ENCODE measurements at regions not wholly inside any gene's neighbourhood (a gene's known extent, or its start where the extent isn't known, plus 50 kb on each side); places are given as distances from the start of the nearest gene placed in this dataset.

DNA sequence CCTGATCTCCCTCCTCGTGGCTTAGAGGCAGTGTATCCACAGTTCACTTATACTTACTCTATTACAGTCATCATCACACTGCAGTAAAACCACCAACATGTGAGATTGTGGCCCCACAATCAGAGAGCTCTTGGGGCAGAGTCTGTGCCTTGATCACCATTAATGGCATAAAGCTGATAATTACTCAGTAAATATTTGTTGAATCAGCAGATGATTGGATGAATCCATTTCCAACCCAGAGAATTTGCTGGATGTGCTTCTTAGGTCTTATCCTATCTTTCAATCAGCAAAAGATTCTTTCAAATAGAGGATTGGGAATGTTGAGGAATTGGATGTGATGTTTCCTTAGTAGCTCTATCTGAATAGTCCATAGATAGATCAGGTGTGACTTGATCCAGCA is 88.8 kb upstream of the PITX1 start:
- Histone ChIP-seq H3K36me3 (ENCODE audit: insufficient read depth, low read length) (no peaks in the 10 kb centered on the region), H3K4me3 (ENCODE audit: low read length) (no peak overlapping the region), H3K9ac (ENCODE audit: low read depth, low read length) (no peak overlapping the region), H3K4me1 (ENCODE audit: insufficient read depth, low read length) (no peaks in the 10 kb centered on the region), H3K9me3 (ENCODE audit: insufficient read depth, low read depth, low read length) (no peaks in the 10 kb centered on the region), H3K27me3 (ENCODE audit: insufficient read depth, low read length) (no peaks in the 10 kb centered on the region), H3K27ac (ENCODE audit: low read depth, low read length) (no peak overlapping the region)
- WGBS: 85% methylated on average over 1 of the region's 1 CpG

DNA sequence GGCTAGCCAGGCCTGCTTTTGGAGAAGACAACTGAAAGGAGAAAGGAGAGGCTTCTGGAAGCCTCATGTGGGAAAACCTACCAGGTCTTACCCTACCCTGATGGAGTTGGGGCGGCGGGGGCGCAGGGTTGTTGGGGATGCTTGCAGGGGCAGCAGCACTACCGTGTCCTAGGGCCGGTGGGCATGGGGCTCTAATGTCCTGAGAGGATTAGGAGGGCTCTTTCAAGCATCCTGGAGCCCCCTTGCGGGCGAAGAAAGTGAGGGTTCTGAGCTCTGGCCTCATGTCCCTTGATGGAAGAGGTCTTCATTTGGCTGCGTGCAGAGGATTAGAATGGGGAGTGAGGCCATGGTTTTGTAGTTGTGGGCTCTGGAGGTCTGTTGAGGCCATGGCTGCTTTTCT is 86.9 kb upstream of the PITX1 start:
- Histone ChIP-seq H3K4me1 (ENCODE audit: insufficient read depth, low read length) (no peaks in the 10 kb centered on the region), H3K4me3 (ENCODE audit: low read length) (no peak overlapping the region), H3K27ac (ENCODE audit: low read depth, low read length) (no peak overlapping the region), H3K9ac (ENCODE audit: low read depth, low read length) (no peak overlapping the region), H3K27me3 (ENCODE audit: insufficient read depth, low read length) (no peaks in the 10 kb centered on the region), H3K9me3 (ENCODE audit: insufficient read depth, low read depth, low read length) (no peaks in the 10 kb centered on the region), H3K36me3 (ENCODE audit: insufficient read depth, low read length) (no peaks in the 10 kb centered on the region)
- WGBS: 89% methylated on average over 8 of the region's 8 CpGs

- 91% methylated on average over 6 of the region's 6 CpGs for WGBS
- no peak overlapping the region for H3K27ac ChIP-seq (ENCODE audit: low read depth, low read length)
- H3K27me3 ChIP-seq (ENCODE audit: insufficient read depth, low read length): no peaks in the 10 kb centered on the region
- H3K36me3 ChIP-seq (ENCODE audit: insufficient read depth, low read length): no peaks in the 10 kb centered on the region
- no peaks in the 10 kb centered on the region for H3K9me3 ChIP-seq (ENCODE audit: insufficient read depth, low read depth, low read length)
- no peak overlapping the region for H3K4me3 ChIP-seq (ENCODE audit: low read length)
- H3K4me1 ChIP-seq (ENCODE audit: insufficient read depth, low read length): no peaks in the 10 kb centered on the region
- H3K9ac ChIP-seq (ENCODE audit: low read depth, low read length): no peak overlapping the region
These were observed 85.5 kb upstream of the PITX1 start for GRCh38 chr5:135119481-135119880.

DNA sequence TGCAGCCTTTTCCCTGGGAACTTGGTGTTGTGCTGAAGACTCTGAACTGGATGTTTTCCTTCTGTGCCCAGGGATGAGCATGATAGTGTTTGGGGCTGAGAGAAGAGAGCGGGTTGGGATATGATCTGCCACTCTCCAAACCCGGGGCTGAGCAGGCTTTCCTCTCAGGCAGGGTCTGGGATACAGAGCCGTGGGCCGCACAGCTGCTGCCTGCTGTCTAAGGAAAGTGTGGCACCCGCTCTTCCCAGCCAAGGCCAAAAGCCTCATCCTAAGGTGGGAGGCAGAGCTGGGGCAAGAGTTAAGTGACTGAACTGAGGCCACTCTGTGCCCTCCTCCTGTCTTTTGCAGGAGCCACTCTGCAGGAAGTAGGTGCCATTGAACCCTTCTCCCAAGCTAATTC is 83.6 kb upstream of the PITX1 start:
- Histone ChIP-seq H3K36me3 (ENCODE audit: insufficient read depth, low read length) (no peaks in the 10 kb centered on the region), H3K9ac (ENCODE audit: low read depth, low read length) (no peak overlapping the region), H3K27ac (ENCODE audit: low read depth, low read length) (no peak overlapping the region), H3K4me3 (ENCODE audit: low read length) (no peak overlapping the region), H3K27me3 (ENCODE audit: insufficient read depth, low read length) (no peaks in the 10 kb centered on the region), H3K4me1 (ENCODE audit: insufficient read depth, low read length) (no peaks in the 10 kb centered on the region), H3K9me3 (ENCODE audit: insufficient read depth, low read depth, low read length) (no peaks in the 10 kb centered on the region)
- WGBS: 80% methylated on average over 5 of the region's 5 CpGs

DNA sequence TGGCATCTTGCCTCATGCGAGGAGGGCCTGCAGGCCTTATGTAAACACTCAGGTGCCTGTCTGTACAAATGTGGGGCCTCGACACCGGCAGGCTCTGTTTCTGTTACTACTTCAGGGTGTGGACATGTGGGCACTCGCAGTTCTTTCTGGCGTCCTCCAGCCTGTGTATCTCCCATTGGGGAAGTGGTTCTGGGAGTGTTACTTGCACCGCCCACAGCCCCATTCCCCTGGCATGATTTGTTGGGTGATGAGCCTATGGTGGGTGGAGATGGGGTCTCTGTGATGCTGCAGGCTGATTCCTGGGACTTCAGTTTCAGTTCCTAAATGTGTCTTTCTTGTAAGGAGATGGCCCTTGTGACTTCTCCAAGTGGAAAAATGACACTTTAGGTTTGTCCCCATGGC is 82.1 kb upstream of the PITX1 start:
- no peak overlapping the region for H3K9ac ChIP-seq (ENCODE audit: low read depth, low read length)
- 90% methylated on average over 6 of the region's 6 CpGs for WGBS

GRCh38 chr5:135115591-135115990 is 81.6 kb upstream of the PITX1 start:
- no peaks in the 10 kb centered on the region for H3K9me3 ChIP-seq (ENCODE audit: insufficient read depth, low read depth, low read length)
- H3K9ac ChIP-seq (ENCODE audit: low read depth, low read length): no peak overlapping the region
- no peak overlapping the region for H3K4me3 ChIP-seq (ENCODE audit: low read length)
- no peaks in the 10 kb centered on the region for H3K36me3 ChIP-seq (ENCODE audit: insufficient read depth, low read length)
- no peak overlapping the region for H3K27ac ChIP-seq (ENCODE audit: low read depth, low read length)
- no peaks in the 10 kb centered on the region for H3K27me3 ChIP-seq (ENCODE audit: insufficient read depth, low read length)
- WGBS: 84% methylated on average over 6 of the region's 6 CpGs
- no peaks in the 10 kb centered on the region for H3K4me1 ChIP-seq (ENCODE audit: insufficient read depth, low read length)

More for the DNA sequence above, 82.1 kb upstream of the PITX1 start:
- H3K27ac ChIP-seq (ENCODE audit: low read depth, low read length): no peak overlapping the region
- H3K27me3 ChIP-seq (ENCODE audit: insufficient read depth, low read length): no peaks in the 10 kb centered on the region
- no peaks in the 10 kb centered on the region for H3K36me3 ChIP-seq (ENCODE audit: insufficient read depth, low read length)
- H3K4me1 ChIP-seq (ENCODE audit: insufficient read depth, low read length): no peaks in the 10 kb centered on the region
- H3K4me3 ChIP-seq (ENCODE audit: low read length): no peak overlapping the region
- H3K9me3 ChIP-seq (ENCODE audit: insufficient read depth, low read depth, low read length): no peaks in the 10 kb centered on the region

GRCh38 chr5:135114759-135115158 is 80.7 kb upstream of the PITX1 start:
- H3K27ac ChIP-seq (ENCODE audit: low read depth, low read length): no peak overlapping the region
- WGBS: 89% methylated on average over 2 of the region's 2 CpGs
- H3K36me3 ChIP-seq (ENCODE audit: insufficient read depth, low read length): no peaks in the 10 kb centered on the region
- H3K9ac ChIP-seq (ENCODE audit: low read depth, low read length): no peak overlapping the region
- no peaks in the 10 kb centered on the region for H3K27me3 ChIP-seq (ENCODE audit: insufficient read depth, low read length)
- H3K4me3 ChIP-seq (ENCODE audit: low read length): no peak overlapping the region
- no peaks in the 10 kb centered on the region for H3K4me1 ChIP-seq (ENCODE audit: insufficient read depth, low read length)
- H3K9me3 ChIP-seq (ENCODE audit: insufficient read depth, low read depth, low read length): no peaks in the 10 kb centered on the region

- Histone ChIP-seq H3K27ac (ENCODE audit: low read depth, low read length) (no peak overlapping the region), H3K36me3 (ENCODE audit: insufficient read depth, low read length) (no peaks in the 10 kb centered on the region)
- WGBS: 79% methylated on average over 10 of the region's 10 CpGs
These were observed 78.1 kb upstream of the PITX1 start for GRCh38 chr5:135112008-135112725.

DNA sequence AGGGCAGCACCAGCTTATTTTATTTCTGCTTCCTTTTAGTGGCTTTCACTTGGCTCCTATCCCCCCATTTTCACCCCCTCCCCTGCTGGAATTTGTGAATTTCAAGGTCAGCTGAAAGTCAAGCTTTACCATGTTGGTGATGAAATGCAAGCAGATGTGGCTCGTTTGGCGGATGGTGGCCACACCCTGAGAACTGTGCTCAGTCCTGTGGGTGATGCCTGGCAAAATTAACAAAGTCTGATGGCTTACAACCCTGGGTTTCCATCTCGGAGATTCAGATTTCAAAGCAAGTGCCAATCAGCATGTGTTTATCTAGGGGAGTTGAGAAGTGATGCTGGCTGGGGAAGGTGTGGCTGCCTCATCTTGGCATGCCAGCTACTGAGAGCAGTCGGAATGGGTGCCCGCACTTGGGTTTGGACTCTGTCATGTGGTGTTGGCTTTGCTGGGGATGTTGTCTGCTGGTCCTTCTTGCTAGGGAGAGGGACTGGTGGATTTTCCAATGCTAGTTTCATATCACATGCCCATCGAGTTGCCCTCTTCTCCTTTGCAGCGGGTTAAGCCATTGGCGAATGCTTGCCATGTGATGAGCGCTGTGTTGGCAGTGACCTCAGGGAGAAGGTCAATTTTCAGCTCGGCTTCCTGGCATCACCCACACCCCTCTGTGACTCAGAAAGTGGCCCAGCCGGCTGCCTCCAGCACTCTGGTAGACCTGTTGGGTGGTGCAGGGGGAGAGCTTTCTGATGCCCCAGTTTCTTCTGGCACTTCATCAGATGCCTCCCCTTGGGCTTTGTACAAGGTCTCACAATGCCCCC is 77.0 kb upstream of the PITX1 start:
- H3K9me3 ChIP-seq (ENCODE audit: insufficient read depth, low read depth, low read length): no peaks in the 10 kb centered on the region
- H3K27ac ChIP-seq (ENCODE audit: low read depth, low read length): no peak overlapping the region
- no peaks in the 10 kb centered on the region for H3K27me3 ChIP-seq (ENCODE audit: insufficient read depth, low read length)
- 90% methylated on average over 11 of the region's 11 CpGs for WGBS
- no peaks in the 10 kb centered on the region for H3K36me3 ChIP-seq (ENCODE audit: insufficient read depth, low read length)
- no peaks in the 10 kb centered on the region for H3K4me1 ChIP-seq (ENCODE audit: insufficient read depth, low read length)
- H3K9ac ChIP-seq (ENCODE audit: low read depth, low read length): no peak overlapping the region
- H3K4me3 ChIP-seq (ENCODE audit: low read length): no peak overlapping the region

More at GRCh38 chr5:135112008-135112725, 78.1 kb upstream of the PITX1 start:
- Histone ChIP-seq H3K9ac (ENCODE audit: low read depth, low read length) (no peak overlapping the region), H3K9me3 (ENCODE audit: insufficient read depth, low read depth, low read length) (no peaks in the 10 kb centered on the region), H3K27me3 (ENCODE audit: insufficient read depth, low read length) (no peaks in the 10 kb centered on the region), H3K4me1 (ENCODE audit: insufficient read depth, low read length) (no peaks in the 10 kb centered on the region), H3K4me3 (ENCODE audit: low read length) (no peak overlapping the region)

GRCh38 chr5:135108992-135109391 is 75.0 kb upstream of the PITX1 start:
- H3K36me3 ChIP-seq (ENCODE audit: insufficient read depth, low read length): no peaks in the 10 kb centered on the region

GRCh38 chr5:135108569-135108968 is 74.5 kb upstream of the PITX1 start:
- Histone ChIP-seq H3K9ac (ENCODE audit: low read depth, low read length) (no peak overlapping the region), H3K27me3 (ENCODE audit: insufficient read depth, low read length) (no peaks in the 10 kb centered on the region), H3K4me3 (ENCODE audit: low read length) (no peak overlapping the region), H3K36me3 (ENCODE audit: insufficient read depth, low read length) (no peaks in the 10 kb centered on the region), H3K4me1 (ENCODE audit: insufficient read depth, low read length) (no peaks in the 10 kb centered on the region), H3K9me3 (ENCODE audit: insufficient read depth, low read depth, low read length) (no peaks in the 10 kb centered on the region), H3K27ac (ENCODE audit: low read depth, low read length) (no peak overlapping the region)
- whole genome bisulfite sequencing: 94% methylated on average over 3 of the region's 3 CpGs

More at GRCh38 chr5:135108992-135109391, 75.0 kb upstream of the PITX1 start:
- Histone ChIP-seq H3K4me3 (ENCODE audit: low read length) (no peak overlapping the region), H3K27ac (ENCODE audit: low read depth, low read length) (no peak overlapping the region), H3K4me1 (ENCODE audit: insufficient read depth, low read length) (no peaks in the 10 kb centered on the region), H3K9ac (ENCODE audit: low read depth, low read length) (no peak overlapping the region), H3K27me3 (ENCODE audit: insufficient read depth, low read length) (no peaks in the 10 kb centered on the region), H3K9me3 (ENCODE audit: insufficient read depth, low read depth, low read length) (no peaks in the 10 kb centered on the region)
- 91% methylated on average over 7 of the region's 7 CpGs for WGBS
